NCI-H1092 treated with DMSO at 0.1 percent for 48 hours (cell line): ENCODE measurements at regions not wholly inside any gene's neighbourhood (a gene's known extent, or its start where the extent isn't known, plus 50 kb on each side); places are given as distances from the start of the nearest gene placed in this dataset.
"Not testable (repeated sequence)": the region's sequence is repeated elsewhere in the genome, so short reads cannot be mapped to it uniquely, and the experiment has no call there.

Experiments
- DNase-seq: peaks from one replicate; lab custom pipeline; 2025; lab: John Stamatoyannopoulos, UW

DNA sequence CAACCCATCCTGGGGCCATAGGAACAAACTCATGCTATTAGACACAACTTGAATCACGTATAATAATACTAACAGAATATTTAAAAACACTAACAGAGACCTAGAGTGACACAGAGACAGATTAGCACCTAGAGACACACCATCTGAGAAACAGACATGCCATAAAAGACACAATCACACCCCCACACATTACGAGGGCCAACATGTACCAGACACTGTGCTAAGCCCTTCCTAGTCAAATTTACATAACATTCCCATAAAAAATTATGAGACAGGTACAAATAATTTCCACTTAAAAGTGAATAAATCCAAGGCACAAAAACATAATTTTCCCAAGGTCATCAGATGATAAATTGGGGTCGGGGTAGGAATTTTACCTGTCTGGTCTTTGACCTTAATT, 141.1 kb upstream of the PRSS16 start:
- DNase-seq = no peak

DNA sequence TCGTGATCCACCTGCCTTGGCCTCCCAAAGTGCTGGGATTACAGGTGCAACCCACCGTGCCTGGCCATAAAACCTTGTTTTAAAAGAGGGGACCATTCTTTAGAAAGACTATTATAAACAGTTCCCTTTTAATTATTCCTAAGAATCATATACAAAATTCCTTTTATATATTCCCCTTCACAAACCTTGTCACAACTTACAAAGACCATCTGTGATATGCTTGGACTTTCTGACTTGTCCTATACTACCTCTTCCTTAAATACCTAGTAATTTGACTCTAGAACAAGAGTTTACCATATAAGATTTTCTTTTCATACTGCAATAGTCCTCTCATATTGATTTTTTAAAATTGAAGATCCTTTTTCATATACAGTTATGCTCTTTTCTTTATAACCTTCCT, 135.8 kb upstream of the PRSS16 start:
- no peak for DNase-seq

DNA sequence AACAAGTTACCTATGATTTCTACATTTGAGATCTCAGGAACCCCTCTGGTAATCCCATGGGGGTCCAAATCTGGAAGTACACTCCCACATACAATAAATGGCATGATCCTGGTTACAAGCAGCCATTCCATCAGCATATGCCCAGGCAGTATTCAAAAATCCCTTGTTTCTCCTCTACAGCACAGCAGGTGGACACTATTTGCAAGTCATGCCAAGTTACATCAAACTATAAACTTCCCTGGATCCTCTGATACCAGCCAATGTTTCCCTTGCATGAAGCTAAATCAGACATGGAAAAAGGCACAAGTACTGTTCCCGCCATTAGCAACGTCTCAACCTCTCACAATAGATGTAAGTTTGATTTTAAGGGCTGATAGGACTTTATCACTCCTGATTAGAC, 134.5 kb upstream of the PRSS16 start:
- DNase-seq = no peak

DNA sequence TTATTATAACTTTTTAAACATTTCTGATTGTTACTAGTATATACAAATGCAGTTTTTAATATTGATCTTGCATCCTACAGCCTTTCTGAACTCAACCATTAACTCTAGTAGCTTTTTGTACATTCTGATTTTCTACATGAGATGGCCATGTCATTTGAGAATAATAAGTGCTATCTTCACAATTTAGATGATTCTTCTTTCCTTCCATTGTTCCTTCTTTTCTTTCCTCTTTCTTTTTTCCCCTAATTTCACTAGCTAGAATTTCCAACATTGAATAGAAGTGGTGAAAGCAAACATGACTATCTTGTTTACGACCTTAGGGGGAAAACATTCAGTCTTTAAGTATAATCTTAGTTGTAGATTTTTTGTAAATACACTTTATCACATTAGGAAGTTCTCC, 128.2 kb upstream of the PRSS16 start:
- no peak for DNase-seq

DNA sequence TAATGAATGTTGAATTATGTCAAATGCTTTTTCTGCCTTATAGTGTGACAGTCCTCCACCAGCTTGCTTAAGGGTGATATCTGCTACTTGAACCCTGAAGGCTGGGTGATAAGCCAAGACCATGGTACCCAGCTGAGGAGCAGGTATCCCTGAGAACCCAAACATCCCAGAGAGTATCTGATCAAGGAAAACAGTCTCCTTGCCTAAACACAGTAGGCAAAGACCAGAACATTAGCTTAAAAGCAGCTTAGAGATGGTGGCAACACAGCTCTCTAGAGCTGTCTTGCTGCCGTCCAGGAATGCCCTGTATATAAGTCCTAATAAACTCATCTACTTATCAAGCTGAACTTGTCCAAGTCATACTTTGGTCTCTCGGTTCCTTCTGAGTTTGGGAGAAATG, 127.7 kb upstream of the PRSS16 start:
- no peak for DNase-seq

DNA sequence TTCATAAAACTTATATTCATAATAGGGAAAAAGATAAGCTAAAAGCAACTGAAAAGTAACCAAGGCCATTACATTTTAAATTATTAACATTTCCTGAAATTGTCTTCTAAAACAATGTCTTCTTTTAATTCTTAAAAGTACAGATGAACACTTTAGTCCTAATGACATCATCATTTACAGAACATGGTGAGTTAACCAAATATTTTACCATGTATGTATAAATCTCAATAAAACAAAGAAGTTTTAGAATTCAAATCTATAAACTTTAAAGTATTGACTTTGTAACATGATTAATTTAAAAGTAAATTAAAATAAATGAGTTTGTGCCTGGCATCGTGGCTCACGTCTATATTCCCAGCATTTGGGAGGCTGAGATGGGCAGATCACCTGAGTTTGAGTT, 125.9 kb upstream of the PRSS16 start:
- DNase-seq = no peak

DNA sequence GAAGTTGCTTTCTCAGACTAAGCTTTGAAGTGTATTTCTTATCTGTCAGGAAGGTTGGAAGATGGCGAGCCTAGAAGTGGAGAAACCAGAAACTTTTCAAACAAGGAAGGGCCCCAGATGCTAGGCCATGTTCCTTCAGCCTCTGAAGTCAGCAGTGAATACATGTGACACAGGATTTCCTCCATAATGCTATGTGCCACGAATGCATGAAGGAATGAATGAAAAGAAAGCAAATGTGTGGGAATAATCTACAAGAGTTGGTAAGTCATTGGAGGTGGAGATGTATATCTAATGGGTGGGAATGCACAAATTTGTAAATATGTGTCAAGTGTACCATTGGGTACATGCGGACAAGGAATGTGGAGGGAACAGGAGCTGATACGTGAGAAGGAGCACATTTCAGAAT, 123.2 kb upstream of the PRSS16 start:
- no peak for DNase-seq

DNA sequence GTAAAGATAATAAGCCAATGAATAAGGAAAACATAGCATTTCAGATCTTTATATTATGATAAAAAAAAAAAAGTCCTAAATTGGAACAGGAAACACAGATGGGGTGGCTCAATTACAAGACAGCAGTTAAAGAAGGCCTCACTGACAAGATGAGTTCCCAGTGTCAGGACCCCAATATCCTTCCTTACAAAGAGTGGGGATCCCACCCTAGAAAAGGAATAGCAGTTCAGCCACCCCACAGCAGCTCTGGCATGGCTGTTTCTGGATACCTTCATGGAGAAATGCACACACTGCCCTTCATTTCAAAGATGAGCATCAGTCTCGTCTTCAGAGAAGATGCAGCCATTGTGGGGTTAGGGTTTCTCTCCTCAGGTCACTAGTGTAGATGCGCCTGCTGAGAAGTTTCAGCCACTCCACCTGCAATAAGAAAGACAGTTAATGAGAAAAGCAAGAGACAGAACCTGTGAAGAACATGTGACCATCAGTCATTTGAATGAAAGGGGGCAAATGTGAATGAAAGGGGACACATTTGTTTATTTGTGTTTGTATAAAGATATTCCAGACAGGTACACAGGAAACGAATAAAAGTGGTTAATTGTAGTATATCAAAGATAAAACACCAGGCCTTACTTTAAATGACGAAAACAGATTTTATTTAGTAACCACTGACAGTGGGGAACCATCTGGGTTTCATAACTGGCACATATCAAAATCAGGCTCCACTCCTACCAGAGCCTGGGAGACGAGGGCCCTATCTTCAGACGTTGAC, 121.3 kb upstream of the PRSS16 start:
- no peak for DNase-seq

DNA sequence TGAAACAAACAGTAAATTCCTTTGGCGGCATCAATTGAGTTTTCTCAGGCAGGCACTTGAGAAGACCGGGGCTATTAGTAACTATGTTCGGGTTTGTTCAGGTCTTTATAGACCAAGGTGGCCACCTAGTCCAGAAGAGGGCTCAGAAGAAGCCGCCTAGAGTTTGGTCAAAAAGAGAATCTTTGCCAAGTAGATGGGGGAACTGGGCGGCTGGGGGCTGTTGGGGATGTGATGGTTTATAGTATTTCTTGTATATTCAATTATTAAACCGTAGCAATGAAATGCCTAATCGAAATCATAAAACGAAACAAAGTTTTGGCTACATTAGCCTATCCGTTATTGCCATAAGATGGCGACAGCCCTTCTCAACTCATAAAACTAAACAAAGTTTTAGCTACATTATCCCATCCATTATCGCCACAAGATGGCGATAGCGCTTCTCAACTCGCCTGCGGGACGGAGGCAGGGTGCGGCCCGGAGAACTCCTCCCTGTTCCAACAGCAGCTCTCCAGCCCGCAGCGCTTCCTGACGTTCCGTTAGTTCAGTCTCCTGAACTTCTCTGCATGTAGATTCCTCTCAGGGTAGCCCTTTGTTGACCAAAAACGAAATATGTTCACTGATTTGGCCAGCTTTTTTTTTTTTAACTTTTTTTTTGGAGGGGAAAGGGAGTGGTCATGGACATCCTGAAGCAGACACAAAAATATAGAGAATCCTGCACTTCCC, 120.5 kb upstream of the PRSS16 start:
- no peak for DNase-seq

DNA sequence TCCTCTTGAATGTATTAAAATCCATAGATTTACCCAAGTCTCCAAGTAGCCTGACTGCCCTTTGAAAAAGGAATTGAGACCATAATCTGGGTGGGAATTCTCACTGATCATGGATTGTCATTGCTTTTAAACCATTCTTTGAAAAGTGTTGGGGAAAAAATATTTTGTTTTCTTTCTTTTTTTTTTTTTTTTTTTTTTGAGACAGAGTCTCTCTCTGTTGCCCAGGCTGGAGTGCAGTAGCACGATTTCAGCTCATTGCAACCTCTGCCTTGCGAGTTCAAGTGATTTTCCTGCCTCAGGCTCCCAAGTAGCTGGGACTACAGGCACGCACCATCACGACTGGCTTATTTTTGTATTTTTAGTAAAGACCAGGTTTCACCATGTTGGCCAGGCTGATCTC, 119.6 kb upstream of the PRSS16 start:
- DNase-seq = not testable (repeated sequence)

DNA sequence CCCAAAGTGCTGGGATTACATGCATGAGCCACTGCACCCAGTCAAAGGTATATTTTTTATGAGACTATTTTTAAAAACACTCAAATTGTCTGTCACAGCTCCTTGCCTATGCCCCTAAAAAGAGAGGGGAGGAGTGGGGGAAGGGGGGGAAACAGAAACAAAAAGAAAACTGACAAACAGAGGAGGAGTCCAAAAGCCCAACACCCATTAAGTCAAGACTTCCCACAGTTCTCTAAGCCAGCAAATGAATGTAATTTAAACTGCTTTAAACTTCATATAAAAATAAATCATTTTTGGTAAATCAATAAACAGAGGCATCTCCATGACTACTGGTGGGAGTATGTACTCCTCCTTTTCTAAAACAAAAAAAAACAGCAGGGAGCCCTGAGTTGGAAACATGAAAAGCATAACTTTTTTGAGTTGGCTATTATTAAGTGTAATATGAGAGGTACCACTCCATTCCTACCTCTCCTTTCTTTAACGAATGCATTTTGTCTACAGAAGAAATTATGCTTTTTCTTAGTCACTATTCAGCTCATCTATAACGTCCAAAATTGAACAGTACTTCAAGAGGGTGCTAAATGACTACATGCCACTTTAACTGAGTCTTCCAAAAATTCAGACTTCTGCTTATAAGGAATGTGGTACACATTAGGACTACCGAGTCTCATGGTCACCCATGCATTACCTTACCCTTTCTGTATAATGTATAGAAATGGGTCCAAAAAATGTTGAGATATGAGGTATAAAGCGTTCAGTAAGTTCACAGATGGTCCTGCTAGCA, 119.0 kb upstream of the PRSS16 start:
- DNase-seq = no peak

DNA sequence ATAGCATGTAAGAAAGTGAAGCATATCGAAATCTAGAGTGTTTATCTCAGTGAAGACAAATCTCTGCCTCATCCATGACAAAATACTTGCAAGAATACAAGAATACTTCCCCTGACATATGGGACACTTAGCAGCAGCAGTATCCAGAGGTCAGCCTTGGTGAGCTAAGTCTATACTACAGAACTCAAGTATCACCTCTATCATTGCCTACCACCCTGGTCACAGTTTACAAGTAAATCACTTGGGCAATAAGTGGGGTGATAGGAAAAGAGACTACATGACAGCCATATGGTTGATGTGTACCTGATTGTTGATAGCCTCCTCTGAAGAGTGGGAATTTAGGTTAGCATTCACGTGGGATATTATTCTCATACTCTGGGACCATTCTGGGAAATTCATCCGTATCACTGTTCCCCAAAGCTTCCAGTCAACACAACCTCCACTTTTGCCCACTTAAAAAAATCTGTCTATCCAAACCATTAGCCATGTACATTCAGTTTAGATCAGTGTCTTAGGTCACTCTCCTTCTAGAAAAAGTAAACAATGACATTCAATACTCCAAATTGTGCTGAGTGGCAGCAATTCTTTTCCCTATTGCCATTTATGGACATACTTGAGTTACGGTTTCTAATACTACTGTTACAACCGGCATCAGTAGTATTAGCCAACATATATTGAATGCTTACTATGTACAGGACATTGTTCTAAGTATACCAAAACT, 118.2 kb upstream of the PRSS16 start:
- DNase-seq = no peak

DNA sequence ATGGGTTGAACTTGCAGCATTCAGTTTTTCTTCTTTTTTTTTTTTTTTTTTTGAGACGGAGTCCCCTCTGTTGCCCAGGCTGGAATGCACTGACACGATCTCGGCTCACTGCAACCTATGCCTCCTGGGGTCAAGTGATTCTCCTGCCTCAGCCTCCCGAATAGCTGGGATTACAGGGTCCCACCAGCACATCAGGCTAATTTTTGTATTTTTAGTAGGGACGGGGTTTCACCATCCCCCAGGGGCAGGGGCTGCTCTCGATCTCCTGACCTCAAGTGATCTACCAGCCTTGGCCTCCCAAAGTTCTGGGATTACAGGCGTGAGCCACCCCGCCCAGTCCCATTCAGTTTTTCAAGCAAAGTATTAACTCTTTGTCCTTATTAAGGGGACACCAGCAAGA, 117.6 kb upstream of the PRSS16 start:
- no peak for DNase-seq

DNA sequence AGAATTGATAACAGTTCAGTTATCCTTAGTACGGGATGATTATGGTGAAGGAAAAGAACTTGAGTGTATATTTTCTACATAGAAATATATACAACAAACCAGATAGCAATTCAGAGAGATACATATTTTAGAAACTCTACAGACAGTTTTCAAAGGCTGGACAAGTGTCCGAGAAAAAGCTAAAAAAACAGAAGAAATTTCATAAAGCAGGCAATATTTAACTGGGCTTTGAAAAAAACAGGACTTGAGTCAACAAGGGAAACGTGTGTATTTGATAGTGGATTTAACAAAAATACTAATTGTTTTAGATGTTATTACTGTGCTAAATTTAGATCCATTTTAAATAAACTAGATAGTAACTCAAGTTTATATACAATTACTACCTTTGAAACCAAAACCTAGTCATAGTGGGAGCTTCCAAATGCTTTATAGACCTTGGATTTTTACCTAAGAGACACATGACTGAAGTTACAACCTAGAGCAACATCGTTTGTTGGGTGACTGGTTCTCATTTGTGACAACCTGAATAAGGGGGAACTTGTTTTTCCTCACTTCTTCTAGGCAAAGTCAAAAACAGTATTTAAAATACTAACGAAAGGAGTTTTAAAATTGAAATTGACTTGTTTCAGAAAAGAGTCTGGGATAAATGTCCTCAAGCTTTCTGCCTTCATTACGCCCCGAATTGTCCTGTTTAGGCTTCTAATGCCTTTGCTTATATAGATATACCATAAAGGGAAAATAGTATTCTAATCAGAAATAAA, 116.7 kb upstream of the PRSS16 start:
- DNase-seq = no peak

DNA sequence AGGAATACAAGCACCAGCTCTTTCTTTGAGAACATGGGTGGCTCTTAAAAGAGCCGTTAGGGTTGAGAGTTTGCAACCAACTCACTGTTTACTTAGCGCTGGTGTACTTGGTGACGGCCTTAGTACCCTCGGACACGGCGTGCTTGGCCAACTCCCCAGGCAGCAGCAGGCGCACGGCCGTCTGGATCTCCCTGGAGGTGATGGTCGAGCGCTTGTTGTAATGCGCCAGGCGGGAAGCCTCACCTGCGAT, 115.3 kb upstream of the PRSS16 start:
- not testable (repeated sequence) for DNase-seq

DNA sequence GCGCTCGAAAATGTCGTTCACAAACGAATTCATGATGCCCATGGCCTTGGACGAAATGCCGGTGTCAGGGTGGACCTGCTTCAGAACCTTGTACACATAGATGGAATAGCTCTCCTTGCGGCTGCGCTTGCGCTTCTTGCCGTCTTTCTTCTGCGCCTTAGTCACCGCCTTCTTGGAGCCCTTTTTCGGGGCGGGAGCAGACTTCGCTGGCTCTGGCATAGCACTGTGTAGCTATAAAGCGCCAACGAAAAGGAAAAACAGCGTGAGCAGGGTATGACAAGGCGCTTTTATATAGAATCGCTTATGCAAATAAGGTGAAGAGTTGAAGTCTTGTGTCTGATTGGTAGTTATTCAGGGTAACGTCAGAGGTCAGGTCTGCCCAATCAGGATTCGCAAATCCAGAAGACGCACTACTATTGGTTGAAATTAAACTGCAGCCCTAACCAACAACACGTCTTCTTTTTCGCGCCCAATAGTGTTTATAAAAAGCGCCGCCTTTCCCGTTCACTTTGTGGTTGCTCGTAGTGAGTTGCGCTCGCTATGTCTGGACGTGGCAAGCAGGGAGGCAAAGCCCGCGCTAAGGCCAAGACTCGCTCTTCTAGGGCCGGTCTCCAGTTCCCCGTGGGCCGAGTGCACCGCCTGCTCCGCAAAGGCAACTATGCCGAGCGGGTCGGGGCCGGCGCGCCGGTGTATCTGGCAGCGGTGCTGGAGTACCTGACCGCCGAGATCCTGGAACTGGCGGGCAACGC, 114.8 kb upstream of the PRSS16 start:
- DNase-seq = peak; percentile 98

DNA sequence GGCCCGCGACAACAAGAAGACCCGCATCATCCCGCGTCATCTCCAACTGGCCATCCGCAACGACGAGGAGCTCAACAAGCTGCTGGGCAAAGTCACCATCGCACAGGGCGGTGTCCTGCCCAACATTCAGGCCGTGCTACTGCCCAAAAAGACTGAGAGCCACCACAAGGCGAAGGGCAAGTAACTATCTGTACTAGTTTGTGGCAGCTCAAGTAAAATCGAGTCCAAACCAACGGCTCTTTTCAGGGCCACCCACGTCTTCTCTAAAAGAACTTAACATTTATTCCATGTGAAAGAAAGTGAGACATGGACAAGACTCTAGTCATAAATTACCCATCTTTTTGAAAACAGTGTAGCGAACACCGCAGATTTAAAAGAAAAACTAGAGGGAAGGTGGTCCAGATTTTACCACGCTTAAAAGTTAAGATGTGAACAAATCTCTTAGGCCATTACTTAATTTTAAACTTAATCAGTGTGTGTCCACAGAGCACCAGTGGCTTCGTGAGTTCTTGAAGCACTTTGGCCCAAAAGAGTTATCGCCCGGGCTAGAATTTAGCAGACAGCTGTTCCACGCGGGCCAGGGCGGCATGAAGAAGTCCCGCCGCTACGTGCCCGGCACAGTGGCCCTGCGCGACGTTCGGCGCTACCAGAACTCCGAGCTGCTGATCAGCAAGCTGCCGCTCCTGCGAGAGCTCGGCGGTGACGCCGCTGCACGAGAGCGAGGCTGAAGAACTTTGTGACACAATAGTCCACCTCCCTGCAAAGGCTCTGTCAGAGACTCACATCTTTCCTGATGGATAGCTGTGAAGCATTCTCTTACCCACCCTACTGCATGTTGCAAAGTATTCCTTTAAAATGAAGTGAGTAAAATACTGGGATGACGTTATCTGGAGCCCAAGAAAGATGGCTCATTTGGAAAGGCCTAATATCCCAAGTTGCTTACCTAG, 113.9 kb upstream of the PRSS16 start:
- DNase-seq = peak; percentile 45

DNA sequence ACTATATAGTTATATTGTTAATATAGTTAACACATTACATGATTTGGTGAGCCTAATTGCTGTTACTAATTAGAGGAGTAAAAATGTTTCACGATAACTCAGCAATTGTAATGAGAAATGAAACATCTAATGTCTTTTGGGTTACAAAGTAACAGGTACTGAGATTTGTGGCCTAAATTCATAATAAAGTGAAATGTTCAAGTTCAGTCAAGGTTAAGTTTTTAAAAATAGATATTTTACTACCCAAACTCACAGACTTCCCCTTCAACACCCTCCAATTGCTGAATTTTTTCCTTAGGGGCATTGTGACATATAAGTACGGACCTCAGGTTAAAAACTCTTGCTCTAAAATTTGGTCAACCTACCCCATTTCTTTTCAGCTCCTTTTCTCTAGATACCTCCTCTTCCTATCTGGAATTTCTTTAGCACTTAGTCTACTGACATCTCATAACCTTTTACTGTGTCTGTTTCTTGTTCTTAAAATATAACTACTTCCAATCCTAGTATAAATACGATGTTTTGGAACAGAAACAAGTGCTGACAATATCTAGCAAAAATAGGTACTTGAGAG, 112.3 kb upstream of the PRSS16 start:
- no peak for DNase-seq

DNA sequence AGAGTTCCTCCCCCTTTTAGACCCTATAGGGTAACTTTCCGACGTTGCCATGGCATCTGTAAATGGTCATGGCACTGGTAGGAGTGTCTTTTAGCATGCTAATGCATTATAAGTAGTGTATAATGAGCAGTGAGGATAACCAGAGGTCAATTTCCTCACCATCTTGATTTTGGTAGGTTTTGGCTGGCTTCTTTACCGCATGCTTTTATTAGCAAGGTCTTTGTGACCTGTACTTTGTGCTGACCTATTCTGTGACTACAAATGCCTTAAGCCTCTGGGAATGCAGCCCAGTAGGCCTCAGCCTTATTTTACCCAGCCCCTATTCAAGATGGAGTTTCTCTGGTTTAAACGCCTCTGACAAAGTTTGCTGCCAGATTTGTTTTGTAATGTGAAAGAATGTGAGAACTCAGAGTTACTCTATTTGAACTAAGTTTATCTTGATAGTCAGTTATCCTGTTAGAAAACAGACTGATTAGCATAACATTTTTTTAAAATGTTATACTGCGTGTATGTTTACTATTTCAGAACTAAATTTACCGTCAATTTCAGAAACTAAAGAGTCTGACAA, 111.3 kb upstream of the PRSS16 start:
- DNase-seq = no peak
